Mesodermal cell (in vitro differentiated cells): ENCODE measurements at regions not wholly inside any gene's neighbourhood (a gene's known extent, or its start where the extent isn't known, plus 50 kb on each side); places are given as distances from the start of the nearest gene placed in this dataset.

Experiments
- H3K27ac ChIP-seq: 2 replicates; pipeline ENCODE4 v1.7.0; 2013; ENCODE audit warnings: mild to moderate bottlenecking, low read depth, low read length, moderate library complexity; ENCODE audit not compliant: severe bottlenecking
- H3K36me3 ChIP-seq: 2 replicates; pipeline ENCODE4 v1.7.1; 2013; ENCODE audit warnings: mild to moderate bottlenecking, low read length, moderate library complexity; ENCODE audit not compliant: control insufficient read depth, insufficient read depth
- H3K4me1 ChIP-seq: one replicate; pipeline ENCODE4 v1.7.1; 2013; ENCODE audit warnings: mild to moderate bottlenecking, low read length; ENCODE audit not compliant: insufficient read depth, control insufficient read depth, poor library complexity, severe bottlenecking
- H3K4me3 ChIP-seq: 2 replicates; pipeline ENCODE4 v1.7.0; 2013; ENCODE audit warnings: low read length, control low read depth, mild to moderate bottlenecking; ENCODE audit not compliant: insufficient read depth, poor library complexity, severe bottlenecking; ENCODE audit errors: extremely low read depth
- H3K9me3 ChIP-seq: 2 replicates; pipeline ENCODE4 v1.7.1; 2013; ENCODE audit warnings: mild to moderate bottlenecking, low read length, moderate library complexity; ENCODE audit not compliant: control insufficient read depth
- WGBS, 2 experiments: methylation state at CpG; one replicate each; pipeline ENCODE4 v1.1.5; 2013; ENCODE audit warnings: missing lambda C conversion rate in 2 of 2; ENCODE audit not compliant: insufficient coverage in 2 of 2; 5-methylcytosine and 5-hydroxymethylcytosine counted together

GRCh38 chr18:51275712-51276476, 78.4 kb upstream of the MEX3C start:
- H3K4me1 ChIP-seq: peaks cover 4% of the 10 kb centered on the region
- H3K36me3 ChIP-seq: no peaks in the 10 kb centered on the region
- no peak overlapping the region for H3K4me3 ChIP-seq
- H3K9me3 ChIP-seq: no peaks in the 10 kb centered on the region
- no peak overlapping the region for H3K27ac ChIP-seq
- WGBS, 2 experiments: 90 to 92% methylated on average over 1 to 2 of the region's 6 CpGs

- Histone ChIP-seq H3K9me3 (no peaks in the 10 kb centered on the region), H3K4me1 (peaks cover 4% of the 10 kb centered on the region), H3K36me3 (no peaks in the 10 kb centered on the region), H3K27ac (no peak overlapping the region), H3K4me3 (no peak overlapping the region)
- WGBS, 2 experiments: 80 to 100% methylated on average over 1 to 2 of the region's 4 CpGs
Observed at GRCh38 chr18:51278045-51278649, 80.7 kb upstream of the MEX3C start.

DNA sequence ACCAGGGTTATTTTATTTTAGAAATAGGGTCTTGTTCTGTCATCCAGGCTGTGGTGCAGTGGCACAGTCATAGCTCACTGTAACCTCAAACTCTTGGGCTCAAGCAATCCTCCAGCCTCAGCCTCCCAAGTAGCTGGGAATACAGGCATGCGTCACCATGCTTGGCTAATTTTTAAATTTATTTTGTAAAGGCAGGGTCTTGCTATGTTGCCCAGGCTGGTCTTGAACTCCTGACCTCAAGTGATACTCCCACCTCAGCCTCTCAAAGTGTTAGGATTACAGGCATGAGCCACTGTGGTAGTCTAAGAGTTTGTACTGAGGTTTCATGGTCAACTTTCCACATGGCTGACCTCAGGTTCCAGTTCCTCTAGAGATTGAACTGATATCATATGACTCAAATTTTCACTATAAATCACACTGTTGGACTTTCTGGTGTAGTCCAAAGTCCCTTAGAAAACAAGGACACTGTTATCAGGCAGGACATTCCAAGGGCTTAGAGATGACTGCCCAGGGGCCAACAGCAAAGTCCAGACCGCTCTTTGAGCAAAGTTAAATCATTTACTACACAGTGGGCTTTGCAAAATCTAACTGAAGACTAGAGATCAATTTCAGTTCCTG, 82.0 kb upstream of the MEX3C start:
- no peaks in the 10 kb centered on the region for H3K9me3 ChIP-seq
- H3K27ac ChIP-seq: no peak overlapping the region
- 92 to 100% methylated on average over 1 to 2 of the region's 2 CpGs for WGBS, 2 experiments
- peaks cover 4% of the 10 kb centered on the region for H3K4me1 ChIP-seq
- no peak overlapping the region for H3K4me3 ChIP-seq
- no peaks in the 10 kb centered on the region for H3K36me3 ChIP-seq

DNA sequence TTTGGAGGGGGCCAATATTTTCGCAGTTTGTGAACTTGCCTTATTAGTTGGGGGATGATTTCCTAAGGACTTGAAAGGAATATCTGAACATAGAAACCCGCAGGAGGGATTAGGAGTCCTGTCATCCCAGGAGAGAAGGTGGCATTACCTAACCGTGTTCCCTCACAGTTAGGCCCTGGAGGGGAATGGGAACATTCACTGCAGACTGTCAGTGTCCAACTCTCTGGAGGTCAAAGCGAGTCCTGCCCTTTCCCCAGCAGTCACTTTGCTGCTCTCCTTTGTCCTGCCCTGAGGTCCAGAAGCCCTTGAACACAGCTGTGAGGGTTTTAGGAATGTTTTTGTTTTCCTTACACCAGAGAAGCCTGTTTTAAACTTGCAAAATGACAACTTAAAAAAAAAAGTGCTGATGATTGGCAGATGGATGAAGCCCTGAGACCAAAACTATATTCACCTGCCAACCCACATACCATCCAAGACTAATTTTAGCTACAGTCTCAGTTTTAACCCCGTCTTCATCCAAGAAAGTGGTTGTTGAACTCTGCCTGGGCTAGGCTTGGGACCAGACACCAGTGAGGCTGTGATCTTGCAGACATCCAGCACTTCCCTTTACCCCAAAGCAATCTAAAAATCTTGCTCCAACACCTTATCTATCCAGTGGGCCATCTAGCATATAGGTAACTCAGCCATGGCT, 90.5 kb upstream of the MEX3C start:
- H3K36me3 ChIP-seq: no peaks in the 10 kb centered on the region
- H3K4me3 ChIP-seq: no peak overlapping the region
- no peak overlapping the region for H3K27ac ChIP-seq
- peaks cover 4% of the 10 kb centered on the region for H3K4me1 ChIP-seq
- no peaks in the 10 kb centered on the region for H3K9me3 ChIP-seq
- 90 to 100% methylated on average over 2 to 4 of the region's 5 CpGs for WGBS, 2 experiments

- Histone ChIP-seq H3K9me3 (no peaks in the 10 kb centered on the region), H3K4me1 (peaks cover 4% of the 10 kb centered on the region), H3K27ac (no peak overlapping the region), H3K4me3 (no peak overlapping the region), H3K36me3 (no peaks in the 10 kb centered on the region)
- WGBS, 2 experiments: 87 to 100% methylated on average over 1 to 2 of the region's 3 CpGs
Observed at GRCh38 chr18:51288582-51288981, 91.1 kb upstream of the MEX3C start.

DNA sequence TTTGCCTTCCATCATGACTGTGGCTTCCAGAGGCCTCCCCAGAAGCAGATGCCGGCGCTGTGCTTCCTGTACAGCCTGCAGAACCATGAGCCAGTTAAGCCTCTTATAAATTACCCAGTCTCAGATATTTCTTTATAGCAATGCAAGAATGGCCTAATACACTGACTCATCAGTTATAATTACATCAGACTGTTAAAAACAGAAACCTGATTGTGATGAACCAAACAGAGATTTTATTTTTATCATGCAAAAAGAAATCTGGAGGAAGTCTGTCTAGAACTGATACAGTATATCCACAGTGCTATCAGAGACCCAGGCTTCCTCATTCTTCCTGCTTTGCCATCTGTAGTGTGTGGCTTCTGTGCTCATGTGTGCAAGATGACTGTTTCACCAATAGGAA, 93.4 kb upstream of the MEX3C start:
- 86 to 100% methylated on average over 2 of the region's 2 CpGs for WGBS, 2 experiments
- Histone ChIP-seq H3K9me3 (no peaks in the 10 kb centered on the region), H3K4me3 (no peak overlapping the region), H3K4me1 (peaks cover 4% of the 10 kb centered on the region), H3K36me3 (no peaks in the 10 kb centered on the region), H3K27ac (no peak overlapping the region)

DNA sequence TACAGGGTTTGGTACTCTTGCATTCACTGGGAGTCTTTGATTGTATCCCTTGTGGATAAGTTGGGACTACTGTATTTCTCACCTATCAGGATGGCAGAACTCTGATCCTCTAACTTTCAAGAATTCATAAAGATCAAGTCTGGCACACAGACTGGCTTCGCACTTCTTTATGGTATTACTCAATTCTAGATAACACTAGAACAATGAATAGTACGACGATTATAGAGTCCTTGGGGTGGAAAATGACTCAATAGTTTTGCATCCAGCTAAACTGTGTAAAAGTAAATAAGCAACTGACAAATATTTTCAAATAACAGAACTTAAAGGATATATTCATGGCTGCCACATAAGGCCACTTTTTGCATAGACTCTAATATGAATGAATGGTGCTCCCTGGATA, 103.4 kb upstream of the MEX3C start:
- no peaks in the 10 kb centered on the region for H3K4me1 ChIP-seq
- no CpG with 5 or more reads among the region's 3 CpGs for WGBS, 2 experiments
- H3K9me3 ChIP-seq: no peaks in the 10 kb centered on the region
- no peaks in the 10 kb centered on the region for H3K36me3 ChIP-seq
- no peak overlapping the region for H3K4me3 ChIP-seq
- no peak overlapping the region for H3K27ac ChIP-seq

DNA sequence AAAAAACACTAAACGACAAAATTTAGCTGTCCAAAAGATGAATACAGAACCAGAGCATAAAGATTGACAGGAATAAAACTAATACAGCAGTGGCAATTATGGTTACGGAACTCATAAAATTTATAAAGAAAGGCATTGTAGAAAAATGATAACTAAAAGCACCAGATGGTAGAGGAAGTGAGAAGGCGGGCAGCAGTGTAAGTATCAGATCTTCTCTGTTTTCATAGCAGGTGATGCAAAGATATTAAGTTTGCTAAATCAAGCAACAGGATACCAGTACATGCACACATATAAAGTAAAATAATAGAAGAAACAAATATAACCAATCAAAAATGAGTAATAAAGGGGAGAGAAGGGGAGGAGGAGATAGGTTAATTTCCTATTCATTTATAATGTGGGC, 103.9 kb upstream of the MEX3C start:
- WGBS, 2 experiments: 67 to 91% methylated on average over 1 to 3 of the region's 3 CpGs
- Histone ChIP-seq H3K4me1 (no peaks in the 10 kb centered on the region), H3K4me3 (no peak overlapping the region), H3K9me3 (no peaks in the 10 kb centered on the region), H3K36me3 (no peaks in the 10 kb centered on the region), H3K27ac (no peak overlapping the region)

DNA sequence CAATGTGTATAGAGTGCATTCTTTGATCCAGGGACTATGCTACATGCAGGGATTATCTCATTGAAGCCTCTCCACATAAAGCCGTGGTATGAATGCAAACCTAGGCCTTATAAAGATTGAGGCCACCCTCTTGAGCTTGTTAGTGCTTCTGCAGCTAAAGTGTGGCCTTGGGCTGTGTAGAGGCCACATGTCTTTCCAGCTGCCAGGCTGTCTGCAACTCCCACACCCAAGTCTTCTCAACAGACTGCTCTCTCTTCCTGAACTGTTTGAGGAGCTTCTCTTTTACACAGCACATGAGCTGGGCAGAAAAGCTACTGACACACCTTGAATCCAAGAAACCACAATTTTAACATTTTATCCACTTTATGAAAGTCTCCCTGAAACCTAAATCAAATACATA, 119.2 kb upstream of the MEX3C start:
- no peak overlapping the region for H3K4me3 ChIP-seq
- H3K36me3 ChIP-seq: no peaks in the 10 kb centered on the region
- peaks cover 4% of the 10 kb centered on the region for H3K9me3 ChIP-seq
- peaks cover 11% of the 10 kb centered on the region for H3K4me1 ChIP-seq
- no peak overlapping the region for H3K27ac ChIP-seq
- 50 to 83% methylated on average over 1 of the region's 1 CpG for WGBS, 2 experiments

- H3K27ac ChIP-seq: no peak overlapping the region
Observed at GRCh38 chr18:51321696-51322095, 124.2 kb upstream of the MEX3C start.

More at GRCh38 chr18:51321696-51322095, 124.2 kb upstream of the MEX3C start:
- peaks cover 24% of the 10 kb centered on the region for H3K4me1 ChIP-seq
- no CpG with 5 or more reads among the region's 1 CpG for whole genome bisulfite sequencing, 2 experiments
- no peaks in the 10 kb centered on the region for H3K36me3 ChIP-seq
- H3K4me3 ChIP-seq: no peak overlapping the region
- peaks cover 4% of the 10 kb centered on the region for H3K9me3 ChIP-seq
